Heart left ventricle (tissue), 16 donors: ENCODE measurements at regions not wholly inside any gene's neighbourhood (a gene's known extent, or its start where the extent isn't known, plus 50 kb on each side); places are given as distances from the start of the nearest gene placed in this dataset.

Source experiments
- ATAC-seq, 4 donors: fragments of 200-7000 bp; cut with Tn5 transposase; one replicate each; pipeline ENCODE4 v1.9.1; 2020 to 2022; ENCODE audit warnings: moderate library complexity in 4 of 4, mild to moderate bottlenecking in 3 of 4, moderate number of reproducible peaks in 1 of 4
- DNase-seq, 5 donors: peaks; one replicate each; pipeline ENCODE4 v3.0.0-alpha.2; 2020
- H3K27ac ChIP-seq, 12 donors: fragments of 200-600 bp; sonication (generic) in 4 of 12; one replicate each; pipeline versions ENCODE4 v1.5.0 to v1.8.0; 2016 to 2022; ENCODE audit warnings: mild to moderate bottlenecking in 2 of 12
- H3K27me3 ChIP-seq, 9 donors: fragments of 200-600 bp; sonication (generic) in 2 of 9; one replicate each; pipeline versions ENCODE4 v1.5.1 to v1.8.0; 2016 to 2022; ENCODE audit warnings: mild to moderate bottlenecking in 3 of 9
- H3K36me3 ChIP-seq, 9 donors: fragments of 200-600 bp; sonication (generic) in 2 of 9; one replicate each; pipeline versions ENCODE4 v1.5.0 to v1.8.0; 2018 to 2022; ENCODE audit warnings: mild to moderate bottlenecking in 2 of 9
- H3K4me1 ChIP-seq, 12 donors: fragments of 200-600 bp; sonication (generic) in 4 of 12; one replicate each; pipeline versions ENCODE4 v1.5.0 to v1.8.0; 2016 to 2022; ENCODE audit warnings: mild to moderate bottlenecking in 3 of 12
- H3K4me3 ChIP-seq, 12 donors: fragments of 200-600 bp; sonication (generic) in 4 of 12; one replicate each; pipeline versions ENCODE4 v1.5.0 to v1.8.0; 2017 to 2022; ENCODE audit warnings: mild to moderate bottlenecking in 9 of 12, moderate library complexity in 4 of 12
- H3K9me3 ChIP-seq, 12 donors: fragments of 200-600 bp; sonication (generic) in 4 of 12; one replicate each; pipeline versions ENCODE4 v1.5.0 to v1.8.0; 2016 to 2022; ENCODE audit warnings: mild to moderate bottlenecking in 1 of 12
- POLR2A ChIP-seq, 2 donors: fragments of 450-650 bp; IDR thresholded peaks; one replicate each; pipeline ENCODE4 v1.6.1; 2017; ENCODE audit warnings: antibody characterized with exemption in 2 of 2, mild to moderate bottlenecking in 2 of 2, moderate library complexity in 2 of 2
- WGBS, 4 donors: extraction: QIAGEN DNeasy Blood & Tissue Kit in 2 of 4; methylation state at CpG; one replicate each; pipeline versions ENCODE4 v1.1.5 to v1.1.7; 2013 to 2018; 5-methylcytosine and 5-hydroxymethylcytosine counted together
- intact Hi-C, 10 donors: fragments of 100-400 bp; cut with DNase I; formaldehyde crosslinking; loops; one replicate each; pipeline versions ENCODE4 v1.11.1 to v1.14.2; 2022
- TF ChIP-seq, protein P1 (sequence below), 12 donors: fragments of 200-600 bp; sonication (generic) in 4 of 12; IDR thresholded peaks; one replicate each; pipeline versions ENCODE4 v1.5.0 to v1.8.0; 2018 to 2022; ENCODE audit warnings: antibody characterized with exemption in 12 of 12, mild to moderate bottlenecking in 5 of 12
- donor health status: ischemic (EF 13 %, LVEDD 7.1; RV severe dilation, severe dysfunction).
- donor health status: healthy with polysubstance abuse.
- donor health status: DM: no; HTN: yes; CAD: no.
- donor health status: DM: no; HTN: no; CAD: no.
- donor health status: ischemic (EF 25% LVEDD 6.9; RV normal size, moderate dysfunction).
- donor health status: ischemic (EF 25% LVEDD 5.7; RV mildly dilated, moderate dysfunction).
- donor health status: healthy.
- donor health status: DM: yes; HTN: yes; CAD: no.
- donor health status: ischemic (EF 35%, LVEDD 5.7; RV mildly dilated, moderate dysfunction).
- donor health status: nonischemic (EF 11% LVEDD 7.7; RV severe dilation, severe dysfunction).
- donor health status: DM: yes; HTN: yes; CAD: no.
- donor health status: PGD.
- donor health status: ischemic (EF 29% LVEDD 5.4; RV normal size, mild dysfunction).
- donor health status: nonischemic (EF 23%, LVEDD 6.1; RV moderate dilation, normal function).

DNA sequence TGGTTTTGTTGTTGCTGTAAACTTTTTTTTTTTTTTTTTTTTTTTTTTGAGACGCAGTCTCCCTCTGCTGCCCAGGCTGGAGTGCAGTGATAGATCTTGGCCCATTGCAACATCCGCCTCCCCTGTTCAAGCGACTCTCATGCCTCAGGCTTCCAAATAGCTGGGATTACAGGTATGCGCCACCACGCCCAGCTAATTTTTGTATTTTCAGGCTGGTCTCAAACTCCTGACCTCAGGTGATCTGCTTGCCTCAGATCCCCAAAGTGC, 78.9 kb upstream of the SLC45A1 start:
- Histone ChIP-seq H3K27ac (no peak overlapping the region), H3K36me3 (no peaks in the 10 kb centered on the region), H3K27me3 (peaks cover 0 to 8% (median 0%) of the 10 kb centered on the region in 9 donors), H3K9me3 (no peaks in the 10 kb centered on the region), H3K4me1 (peaks cover 0 to 11% (median 0%) of the 10 kb centered on the region in 12 donors), H3K4me3 (no peak overlapping the region)
- ATAC-seq (peak in 3 of 4 donors; percentile 52 to 68 (median 65)), DNase-seq (no peak)
- TF ChIP-seq, protein P1, sequence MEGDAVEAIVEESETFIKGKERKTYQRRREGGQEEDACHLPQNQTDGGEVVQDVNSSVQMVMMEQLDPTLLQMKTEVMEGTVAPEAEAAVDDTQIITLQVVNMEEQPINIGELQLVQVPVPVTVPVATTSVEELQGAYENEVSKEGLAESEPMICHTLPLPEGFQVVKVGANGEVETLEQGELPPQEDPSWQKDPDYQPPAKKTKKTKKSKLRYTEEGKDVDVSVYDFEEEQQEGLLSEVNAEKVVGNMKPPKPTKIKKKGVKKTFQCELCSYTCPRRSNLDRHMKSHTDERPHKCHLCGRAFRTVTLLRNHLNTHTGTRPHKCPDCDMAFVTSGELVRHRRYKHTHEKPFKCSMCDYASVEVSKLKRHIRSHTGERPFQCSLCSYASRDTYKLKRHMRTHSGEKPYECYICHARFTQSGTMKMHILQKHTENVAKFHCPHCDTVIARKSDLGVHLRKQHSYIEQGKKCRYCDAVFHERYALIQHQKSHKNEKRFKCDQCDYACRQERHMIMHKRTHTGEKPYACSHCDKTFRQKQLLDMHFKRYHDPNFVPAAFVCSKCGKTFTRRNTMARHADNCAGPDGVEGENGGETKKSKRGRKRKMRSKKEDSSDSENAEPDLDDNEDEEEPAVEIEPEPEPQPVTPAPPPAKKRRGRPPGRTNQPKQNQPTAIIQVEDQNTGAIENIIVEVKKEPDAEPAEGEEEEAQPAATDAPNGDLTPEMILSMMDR (IDR thresholded peaks at IDR 0.05): peak in 10 of 12 donors; percentile 13 to 49 (median 28)
- TF ChIP-seq POLR2A (IDR thresholded peaks at IDR 0.05): no peak
- WGBS, 4 donors: 63 to 82% (median 80%) methylated on average over 4 to 5 of the region's 5 CpGs
- intact Hi-C loops: loop anchor here in 3 of 10 donors (2.0 to 5.0 kb wide), 2 partner anchors 206 to 207 kb away; no protein-coding TSS in a partner anchor

DNA sequence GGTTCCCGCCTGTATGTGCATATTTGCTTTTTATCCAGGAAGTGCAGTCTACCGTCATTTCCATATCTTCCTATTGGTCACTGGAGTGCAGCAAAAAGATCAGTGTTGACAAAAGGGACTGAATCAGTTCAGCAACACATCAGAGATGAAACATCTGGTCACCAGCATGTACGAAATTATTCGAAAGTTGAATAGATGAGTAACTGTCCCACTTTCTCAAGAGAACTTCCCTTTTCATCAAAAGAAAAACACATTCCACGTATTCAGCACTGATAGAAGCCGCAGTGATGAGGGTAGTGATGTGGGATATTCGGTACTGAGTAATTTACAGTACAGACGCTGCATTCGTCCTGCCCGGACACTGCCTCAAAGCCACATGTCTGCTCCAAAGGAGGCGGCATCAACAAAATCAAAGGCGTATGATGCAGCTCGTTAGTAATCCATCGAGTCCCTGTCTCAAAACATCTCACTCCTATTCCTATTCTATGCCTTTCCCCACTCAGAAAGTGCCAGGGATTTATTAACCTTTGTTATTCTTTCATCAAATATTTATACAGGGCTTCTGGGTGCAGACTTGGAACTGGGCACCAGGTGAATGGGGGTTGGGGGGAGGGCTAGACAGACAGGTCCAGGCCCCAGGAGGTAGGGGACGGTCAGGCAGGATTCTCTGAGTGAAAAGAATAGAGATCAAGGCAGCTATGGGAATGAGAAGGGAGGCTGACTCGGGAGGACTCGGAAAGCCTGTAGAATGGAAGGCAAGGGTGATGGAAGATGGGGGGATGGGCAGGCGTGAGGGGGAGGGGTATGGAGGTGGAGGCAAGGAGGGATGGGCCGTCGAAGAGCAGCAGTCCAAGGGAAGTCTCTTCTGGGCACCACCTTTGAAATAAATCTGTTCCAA, 79.5 kb upstream of the SLC45A1 start:
- 63 to 69% (median 66%) methylated on average over 20 of the region's 20 CpGs for WGBS, 4 donors
- Histone ChIP-seq H3K4me1 (peaks cover 0 to 11% (median 0%) of the 10 kb centered on the region in 12 donors), H3K27ac (peak overlapping the region in 3 of 12 donors; percentile 13 to 42 (median 34)), H3K4me3 (peak overlapping the region in 2 of 12 donors; percentile 1 to 26), H3K36me3 (no peaks in the 10 kb centered on the region), H3K9me3 (no peaks in the 10 kb centered on the region), H3K27me3 (peaks cover 0 to 11% (median 0%) of the 10 kb centered on the region in 9 donors)
- ATAC-seq (peak; percentile 47 to 83 (median 58)), DNase-seq (no peak)
- intact Hi-C loops: loop anchor here in 3 of 10 donors (2.0 to 5.0 kb wide), 2 partner anchors 206 kb away; no protein-coding TSS in a partner anchor
- no peak for TF ChIP-seq POLR2A (IDR thresholded peaks at IDR 0.05)
- TF ChIP-seq, protein P1 (IDR thresholded peaks at IDR 0.05): peak in 1 of 12 donors; percentile 16

DNA sequence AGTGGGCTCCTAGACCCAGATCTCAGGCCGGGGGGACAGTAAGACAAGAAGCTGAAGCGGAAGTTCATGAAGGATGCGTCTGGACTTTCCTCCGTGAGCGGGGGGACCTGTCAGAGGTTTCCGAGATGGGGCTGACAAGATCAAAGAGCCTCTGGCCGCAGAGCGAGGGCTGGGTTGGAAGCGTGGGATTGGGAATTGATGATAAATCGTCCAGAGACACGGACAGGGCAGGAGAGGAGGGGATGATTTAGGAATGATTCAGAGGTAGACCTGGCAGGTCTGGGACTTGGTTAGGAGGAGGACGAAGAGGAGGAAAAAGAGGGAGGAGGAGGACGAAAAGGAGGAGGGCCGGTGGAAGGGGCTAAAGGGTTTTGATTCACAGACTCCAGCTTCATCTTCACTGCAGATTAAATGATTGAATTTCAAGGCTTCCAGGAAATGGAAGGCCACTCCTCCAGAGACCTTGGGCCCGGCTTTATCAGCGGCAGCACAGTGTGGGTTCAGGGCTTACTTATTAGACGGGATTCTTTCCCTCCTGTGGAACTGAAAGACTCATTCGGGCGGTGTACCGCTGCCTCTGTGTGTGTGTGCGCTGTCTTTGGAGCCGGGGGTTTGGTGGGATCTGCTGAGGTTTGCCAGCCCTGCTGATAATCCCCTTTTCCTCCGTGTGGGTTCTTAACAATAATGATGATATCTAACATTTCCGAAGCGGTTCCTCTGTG, 85.7 kb upstream of the SLC45A1 start:
- Histone ChIP-seq H3K9me3 (no peaks in the 10 kb centered on the region), H3K27ac (no peak overlapping the region), H3K27me3 (peaks cover 0 to 15% (median 0%) of the 10 kb centered on the region in 9 donors), H3K4me3 (no peak overlapping the region), H3K4me1 (no peaks in the 10 kb centered on the region), H3K36me3 (no peaks in the 10 kb centered on the region)
- 40 to 48% (median 45%) methylated on average over 25 of the region's 25 CpGs for WGBS, 4 donors
- ATAC-seq: no peak
- DNase-seq: no peak
- intact Hi-C loops: no loop called here
- TF ChIP-seq POLR2A (IDR thresholded peaks at IDR 0.05): no peak
- TF ChIP-seq, protein P1 (IDR thresholded peaks at IDR 0.05): no peak

DNA sequence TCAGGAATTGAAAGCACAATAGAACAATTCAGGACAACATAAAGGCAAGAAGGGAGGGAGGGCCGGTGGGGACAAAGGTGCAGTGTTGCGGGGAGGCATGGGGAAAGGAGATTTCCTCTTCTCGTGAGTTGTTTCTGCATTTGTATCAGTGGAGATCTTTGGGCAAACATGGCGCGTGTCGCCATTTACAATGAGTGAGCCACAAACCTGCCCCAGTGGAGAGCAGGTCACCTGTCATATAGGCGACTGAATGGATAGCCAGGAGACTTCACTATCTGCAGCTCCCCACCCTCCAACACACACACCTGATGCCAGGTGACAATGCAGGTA, 87.7 kb upstream of the SLC45A1 start:
- no peak for ATAC-seq
- WGBS, 4 donors: 84 to 91% (median 88%) methylated on average over 7 of the region's 7 CpGs
- Histone ChIP-seq H3K9me3 (no peaks in the 10 kb centered on the region), H3K4me1 (peaks cover 0 to 4% (median 0%) of the 10 kb centered on the region in 12 donors), H3K36me3 (no peaks in the 10 kb centered on the region), H3K4me3 (no peak overlapping the region), H3K27me3 (peaks cover 0 to 15% (median 0%) of the 10 kb centered on the region in 9 donors), H3K27ac (no peak overlapping the region)
- intact Hi-C loops: no loop called here
- DNase-seq: no peak
- no peak for TF ChIP-seq POLR2A (IDR thresholded peaks at IDR 0.05)
- TF ChIP-seq, protein P1 (IDR thresholded peaks at IDR 0.05): no peak
